Muscle of arm (tissue), 1 donor: ENCODE measurements at regions not wholly inside any gene's neighbourhood (a gene's known extent, or its start where the extent isn't known, plus 50 kb on each side); places are given as distances from the start of the nearest gene placed in this dataset.

ENCODE experiments used
- DNase-seq: peaks from one replicate; pipeline ENCODE4 v3.0.0-alpha.2; 2013

DNA sequence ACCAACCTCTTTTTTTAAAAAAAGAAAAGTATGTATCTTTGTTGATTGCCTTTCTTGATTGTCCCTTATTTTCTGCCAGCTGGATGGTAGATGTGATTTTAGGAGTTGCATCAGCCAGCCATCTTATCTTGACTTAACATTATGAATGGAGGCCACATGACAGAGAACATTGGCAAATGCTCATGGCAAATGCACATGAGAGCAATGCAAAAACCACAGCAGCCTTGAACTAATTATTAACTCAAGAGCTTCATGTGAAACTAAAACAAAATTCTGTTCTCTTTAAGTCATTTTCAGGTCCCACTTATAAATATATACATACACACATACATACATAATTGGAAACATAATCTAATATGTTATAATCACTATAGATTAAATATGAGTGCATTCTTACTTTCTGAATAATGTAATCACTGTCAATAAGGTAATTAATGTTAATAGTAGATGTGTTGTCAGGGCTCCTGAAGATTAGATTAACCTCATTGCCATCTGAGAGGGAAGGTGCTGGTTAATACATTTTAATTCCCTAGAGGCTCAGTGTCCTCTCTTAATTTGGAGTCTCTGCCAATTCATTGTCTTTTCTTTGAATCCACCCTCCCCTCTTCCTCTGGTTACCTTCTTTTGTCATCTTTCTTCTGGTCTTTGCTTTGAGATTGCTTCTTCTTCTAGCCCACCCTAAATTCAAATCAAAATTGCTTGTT lies 962.2 kb downstream of the ADGRL2 start:
- no peak for DNase-seq

DNA sequence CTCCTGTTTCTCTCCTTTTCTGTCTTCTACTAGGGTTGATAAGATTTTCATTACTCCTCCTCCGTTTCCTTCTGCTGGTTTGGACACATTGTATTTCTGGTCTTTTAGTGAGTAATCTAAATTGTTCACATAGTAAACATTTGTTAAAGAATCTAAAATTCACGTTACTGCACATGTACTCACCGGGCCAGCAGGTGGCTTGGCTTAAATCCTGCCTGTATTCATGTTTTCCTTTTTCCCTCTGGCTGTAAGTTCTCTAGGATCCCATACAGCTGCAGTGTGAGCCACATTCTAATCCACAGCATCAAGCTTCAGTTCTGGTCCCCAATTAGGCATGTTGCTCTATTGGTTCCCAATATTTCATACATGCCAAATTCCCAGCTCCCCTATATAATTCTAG lies 958.3 kb downstream of the ADGRL2 start:
- no peak for DNase-seq

DNA sequence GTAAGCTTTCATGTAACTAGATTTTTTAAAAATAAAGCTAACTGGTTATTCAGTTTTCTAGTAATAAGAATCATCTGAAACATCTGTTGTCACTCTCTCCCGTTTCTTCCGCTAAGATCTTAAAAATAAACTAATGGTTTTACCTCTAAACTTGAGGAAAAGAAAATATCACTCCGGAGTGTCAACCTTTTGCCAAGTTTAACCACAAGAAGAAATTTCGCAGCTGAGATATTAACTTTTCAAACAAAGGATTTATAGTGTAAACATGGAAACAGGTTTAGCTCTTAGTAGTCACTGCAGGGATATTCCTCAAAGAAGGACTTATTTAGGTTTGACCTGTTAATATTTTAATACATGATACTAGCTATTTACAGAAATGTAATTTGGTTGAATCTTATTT lies 954.9 kb downstream of the ADGRL2 start:
- no peak for DNase-seq

DNA sequence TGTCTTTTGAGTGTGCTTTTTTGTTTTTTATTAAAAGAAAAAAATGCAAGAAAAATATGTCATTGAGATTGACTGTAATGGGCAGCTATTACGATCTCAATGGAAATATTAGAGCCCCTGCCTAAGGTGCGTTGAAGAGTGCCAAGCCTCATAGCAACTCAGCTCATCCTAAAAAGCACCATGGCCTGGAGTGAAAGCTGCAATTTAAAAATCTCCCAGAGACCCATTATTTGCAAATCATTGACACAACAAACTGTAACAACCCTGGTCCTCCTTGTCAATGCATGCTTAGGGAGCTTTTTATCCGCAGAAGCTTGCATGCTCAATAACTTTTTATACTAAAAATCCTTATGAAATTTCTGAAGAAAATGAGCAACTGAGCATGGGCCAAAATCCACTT lies 954.5 kb downstream of the ADGRL2 start:
- no peak for DNase-seq

DNA sequence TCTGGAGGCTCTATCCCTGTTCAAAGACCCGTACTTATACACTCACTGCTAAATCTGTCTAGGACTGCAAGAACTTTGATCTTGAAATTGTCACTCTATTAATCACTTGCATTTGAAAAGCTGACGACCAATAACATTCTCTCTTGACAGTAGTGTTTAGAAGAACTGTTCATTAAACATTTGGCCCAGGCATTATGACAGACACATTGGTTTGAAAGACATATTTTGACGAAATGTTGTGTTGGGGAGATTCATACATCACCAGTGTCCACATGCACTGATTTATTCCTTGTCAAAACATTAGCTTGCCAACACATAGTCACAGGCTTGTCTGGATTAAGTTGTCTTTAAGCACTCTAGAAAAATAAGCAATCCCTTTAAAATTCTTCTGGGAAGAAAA lies 951.3 kb downstream of the ADGRL2 start:
- no peak for DNase-seq

DNA sequence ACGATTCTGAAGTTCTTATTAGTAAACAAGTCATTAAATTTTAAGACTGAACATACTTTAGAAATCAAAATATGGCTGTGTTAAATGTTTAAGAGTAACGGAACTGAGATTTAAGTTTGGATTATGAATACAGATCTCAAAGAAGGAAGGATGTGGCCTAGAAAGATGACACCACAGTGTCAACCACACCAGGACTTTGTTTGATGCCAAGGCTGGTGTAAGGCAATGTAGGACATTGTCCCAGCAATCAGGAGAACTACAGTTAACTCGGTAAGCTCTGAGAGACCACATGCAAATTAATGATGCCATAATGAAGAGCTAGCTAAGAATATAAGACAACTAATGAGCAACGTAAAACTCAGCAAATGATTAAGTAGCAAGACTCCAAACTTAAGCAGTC lies 932.9 kb downstream of the ADGRL2 start:
- no peak for DNase-seq

DNA sequence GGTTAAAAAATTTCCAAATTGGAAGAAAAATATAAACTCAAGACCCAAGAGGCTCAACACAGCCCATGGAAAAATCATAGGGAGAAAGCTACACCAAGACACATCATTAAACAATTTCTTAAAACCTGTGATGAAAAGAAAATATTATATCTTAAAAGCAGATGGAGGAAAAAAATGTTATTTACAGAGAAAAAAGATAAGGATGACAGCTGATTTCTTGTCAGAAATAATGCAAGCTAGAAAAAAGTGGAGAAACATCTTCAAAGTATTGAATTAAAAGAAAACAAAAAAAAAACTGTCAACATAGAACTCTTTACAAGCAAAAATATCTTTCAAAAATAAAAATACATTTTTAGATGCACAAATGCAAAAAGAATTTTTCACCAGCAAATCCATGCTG lies 930.5 kb downstream of the ADGRL2 start:
- DNase-seq = no peak

DNA sequence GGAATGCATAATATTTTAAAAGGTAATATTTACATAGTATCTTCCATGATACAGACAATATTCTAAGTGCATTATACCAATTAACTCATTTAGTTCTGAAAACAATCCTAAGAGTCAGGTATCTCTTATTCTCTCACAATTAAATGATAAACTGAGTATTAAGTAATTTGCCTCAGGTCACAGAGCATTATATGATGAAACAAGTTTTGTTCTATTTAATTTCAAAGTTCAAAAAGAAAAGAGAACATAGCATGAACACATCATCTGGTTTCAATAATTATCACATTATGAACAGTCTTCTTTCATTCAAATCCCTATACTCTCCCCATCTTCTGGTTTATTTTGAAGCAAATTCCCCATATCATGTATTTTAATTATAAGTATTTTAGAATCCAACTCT lies 927.5 kb downstream of the ADGRL2 start:
- DNase-seq = no peak

DNA sequence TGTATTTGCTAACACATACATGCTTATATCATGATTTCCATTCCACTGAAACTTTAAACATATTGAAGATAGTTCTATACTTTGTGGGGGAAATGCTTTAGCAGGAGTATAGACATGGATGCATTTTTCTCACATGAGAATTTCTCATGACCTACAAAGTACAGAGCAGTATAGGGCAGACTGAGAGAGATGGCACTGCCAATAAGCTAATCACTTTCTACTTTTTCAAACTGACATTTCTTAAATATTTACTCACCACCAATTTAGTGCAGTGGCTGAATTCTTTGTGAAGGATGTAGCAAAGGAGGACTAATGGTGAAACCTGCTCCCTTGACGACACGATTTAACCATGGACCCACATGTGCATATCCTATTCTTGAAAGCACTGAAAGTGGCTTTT lies 923.5 kb downstream of the ADGRL2 start:
- no peak for DNase-seq

DNA sequence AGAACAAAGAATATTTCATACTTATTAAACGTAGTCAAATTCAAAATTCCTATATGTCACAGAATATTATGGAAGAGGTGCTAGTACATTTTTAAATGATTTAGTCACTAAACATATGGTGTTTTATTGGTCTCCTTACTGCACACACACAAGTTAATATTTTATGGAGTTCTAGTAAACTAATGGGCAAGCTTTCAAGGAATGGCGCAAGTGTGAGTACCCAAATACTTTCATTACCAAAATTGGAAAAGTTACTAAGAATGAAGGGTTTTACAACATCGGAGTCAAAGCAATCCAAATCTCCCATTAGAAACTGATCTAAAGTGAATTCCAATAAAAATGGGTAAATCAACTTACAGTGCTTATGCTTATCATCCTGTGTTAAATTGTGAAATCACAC lies 921.9 kb downstream of the ADGRL2 start:
- no peak for DNase-seq

DNA sequence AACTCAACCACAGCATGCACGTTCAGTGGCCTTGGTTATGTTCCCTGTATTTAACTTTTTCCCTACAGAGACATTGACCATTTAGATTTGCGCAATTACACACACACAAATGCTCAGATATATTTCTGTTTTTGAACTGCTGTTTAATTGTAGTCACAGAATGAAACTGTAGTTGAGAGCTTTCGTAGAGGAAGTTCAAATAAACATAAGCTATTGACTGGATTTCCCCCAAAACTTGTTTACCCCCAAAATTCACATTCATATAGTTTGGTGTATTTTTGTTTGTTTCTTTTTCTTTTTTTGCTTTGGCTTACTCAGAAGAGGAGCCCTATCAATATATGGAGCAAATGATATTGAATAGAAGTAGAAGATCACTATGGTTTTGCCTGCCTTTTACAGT lies 921.0 kb downstream of the ADGRL2 start:
- no peak for DNase-seq

DNA sequence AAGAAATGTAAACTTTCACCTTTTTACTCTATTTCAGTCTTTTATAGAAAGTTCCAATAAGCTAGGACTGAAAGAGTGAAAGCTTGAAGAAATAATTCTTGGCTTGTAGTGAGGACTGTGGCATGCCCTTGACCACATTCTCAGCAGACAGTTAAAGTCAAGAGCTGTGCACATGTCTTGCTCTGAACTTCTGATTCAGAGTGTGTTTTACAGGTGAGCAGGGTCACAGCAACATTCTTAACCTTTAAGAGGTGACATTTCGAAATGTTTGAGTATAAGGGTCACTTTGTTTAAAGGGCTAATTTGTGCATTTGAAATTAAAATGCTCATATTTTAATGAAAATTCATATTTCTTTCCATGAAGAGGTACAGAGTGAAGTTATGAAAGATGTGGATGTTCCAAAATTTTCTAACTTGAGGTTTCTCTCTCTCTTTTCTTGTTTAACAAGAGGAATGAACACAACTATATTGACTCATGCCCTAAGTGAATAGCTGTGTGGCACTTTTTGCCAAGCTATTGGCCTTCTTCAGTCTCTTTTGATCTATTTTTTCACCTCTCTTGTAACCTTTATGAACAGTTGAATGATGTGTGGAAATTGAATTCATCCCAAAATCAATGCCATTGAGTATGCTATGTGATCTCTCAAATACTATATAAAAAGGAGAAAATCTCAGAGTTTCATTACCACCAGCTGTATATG lies 918.1 kb downstream of the ADGRL2 start:
- DNase-seq = no peak

DNA sequence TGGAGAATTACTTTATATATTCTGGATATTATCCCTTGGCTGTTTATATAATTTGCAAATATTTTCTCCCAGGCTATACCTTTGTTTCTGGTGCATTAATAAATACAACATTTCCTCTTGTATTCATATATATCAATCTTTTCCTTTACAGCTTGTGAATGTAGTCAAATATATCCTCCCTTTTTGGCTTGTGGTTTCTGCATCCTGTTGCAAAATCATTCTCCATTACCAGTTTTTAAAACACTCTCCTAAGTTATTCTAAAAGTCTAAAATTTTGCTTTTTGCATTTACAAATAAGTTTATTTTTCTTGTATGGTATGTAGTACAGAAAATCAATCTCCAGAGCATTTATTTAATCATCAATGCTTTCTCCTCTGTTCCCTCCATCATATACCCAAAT lies 909.4 kb downstream of the ADGRL2 start:
- DNase-seq = no peak

DNA sequence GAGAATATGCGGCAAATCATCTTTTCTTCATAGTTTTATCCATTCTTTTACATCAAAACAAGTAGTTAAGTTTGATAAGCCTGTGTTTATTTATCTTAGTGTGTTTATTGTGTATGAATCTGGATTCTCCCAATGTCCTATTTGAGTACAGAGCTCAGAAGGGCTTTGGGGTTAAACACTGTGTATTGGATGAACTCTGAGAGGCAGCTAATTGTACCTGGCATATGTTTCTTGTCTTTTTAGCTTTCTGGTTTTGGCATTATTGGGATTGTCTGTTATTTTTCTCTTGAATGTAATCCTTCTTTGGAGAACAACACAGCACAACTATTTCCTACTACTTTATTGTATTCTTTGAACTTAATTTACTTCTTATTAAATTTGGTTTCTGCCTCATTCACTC lies 906.9 kb downstream of the ADGRL2 start:
- DNase-seq = no peak

DNA sequence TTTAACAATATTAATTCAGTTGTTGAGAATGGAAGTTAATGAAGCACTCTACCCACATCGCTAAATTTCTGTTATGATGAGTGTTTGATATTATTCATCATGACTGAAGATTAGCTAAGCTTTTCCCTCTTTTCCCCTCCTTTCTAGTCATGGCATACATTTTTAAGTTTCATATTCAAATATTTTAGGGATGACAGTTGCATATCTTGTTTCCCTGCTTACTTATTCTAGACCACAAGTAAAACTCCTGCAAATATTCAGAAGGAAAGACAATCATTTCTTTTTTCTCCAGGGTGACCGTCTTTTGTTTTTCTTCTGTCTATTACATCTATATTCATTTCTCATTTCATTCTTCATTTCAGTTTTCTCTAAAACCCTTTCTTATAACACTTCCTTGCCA lies 906.0 kb downstream of the ADGRL2 start:
- DNase-seq = no peak

DNA sequence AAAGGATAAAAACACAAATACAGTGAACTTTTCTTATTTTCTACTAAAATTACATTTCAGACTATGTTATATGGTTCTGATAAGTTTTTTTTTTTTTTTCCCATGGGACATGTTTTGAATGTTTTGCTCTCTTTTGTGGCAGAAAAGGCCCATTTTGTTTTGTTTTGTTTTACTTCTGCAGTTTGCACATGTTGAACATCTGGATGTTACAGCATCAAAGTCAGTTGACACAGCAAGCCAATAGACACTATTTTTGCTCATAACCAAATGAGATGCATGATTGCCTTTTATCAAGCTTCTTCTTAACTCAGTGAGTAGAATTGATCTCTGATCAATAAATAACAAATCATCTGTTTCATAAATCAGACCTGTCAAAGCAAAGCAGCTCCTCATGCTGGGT lies 904.2 kb downstream of the ADGRL2 start:
- no peak for DNase-seq

DNA sequence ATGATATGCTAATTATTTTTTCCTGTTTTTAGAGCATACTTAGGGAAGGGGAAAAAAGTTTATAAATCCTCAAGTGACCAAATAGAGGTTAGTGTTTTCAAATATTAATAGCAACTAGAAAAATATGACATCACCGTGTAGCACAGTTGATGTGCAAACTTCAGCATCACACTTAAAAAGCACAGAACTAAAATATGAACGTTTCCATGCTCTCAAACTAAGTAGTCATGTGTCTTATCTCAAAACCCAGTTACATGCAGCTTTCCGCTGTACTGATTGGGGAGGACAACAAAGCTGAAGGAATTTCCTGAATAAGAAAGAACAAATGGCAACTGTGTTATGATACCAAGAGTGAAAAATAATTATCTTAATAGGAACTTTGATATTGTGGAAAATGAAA lies 903.7 kb downstream of the ADGRL2 start:
- no peak for DNase-seq

DNA sequence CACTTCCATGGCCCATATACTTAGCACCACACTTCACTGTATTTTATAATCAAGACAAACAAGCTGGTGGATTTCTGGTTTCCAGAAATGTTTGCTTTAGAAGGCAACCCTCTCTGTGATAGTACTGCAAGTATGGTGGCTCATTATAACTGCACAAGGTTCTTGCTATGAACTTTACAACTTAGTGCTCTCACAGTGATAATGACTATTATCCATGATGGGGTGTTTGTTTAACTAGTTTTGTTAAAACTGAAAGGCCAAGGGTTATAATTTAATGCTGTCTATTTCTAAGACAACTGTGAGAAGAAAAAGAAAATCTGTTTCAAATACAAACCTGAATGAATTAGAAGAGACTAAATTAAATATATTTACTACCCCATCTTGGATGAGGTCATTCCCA lies 903.2 kb downstream of the ADGRL2 start:
- DNase-seq = no peak

DNA sequence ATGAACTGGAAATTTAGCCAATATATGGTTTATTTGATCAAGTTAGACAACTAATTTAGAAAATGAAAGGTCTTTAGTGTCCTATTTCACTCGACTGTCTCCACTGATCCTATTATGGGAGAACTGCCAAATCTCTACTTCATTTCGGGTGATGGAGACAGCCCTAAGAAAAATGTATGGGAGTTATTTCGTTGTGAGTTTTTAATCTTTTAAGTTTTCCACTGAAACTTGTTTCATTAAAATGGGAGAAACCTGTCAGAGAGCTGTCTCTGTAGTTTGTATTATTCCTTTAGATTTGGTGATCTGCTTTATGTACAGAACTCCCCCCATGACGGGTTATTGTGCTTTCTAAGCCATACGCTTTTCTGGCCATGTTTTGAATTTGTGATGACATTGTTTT lies 899.7 kb downstream of the ADGRL2 start:
- DNase-seq = no peak

DNA sequence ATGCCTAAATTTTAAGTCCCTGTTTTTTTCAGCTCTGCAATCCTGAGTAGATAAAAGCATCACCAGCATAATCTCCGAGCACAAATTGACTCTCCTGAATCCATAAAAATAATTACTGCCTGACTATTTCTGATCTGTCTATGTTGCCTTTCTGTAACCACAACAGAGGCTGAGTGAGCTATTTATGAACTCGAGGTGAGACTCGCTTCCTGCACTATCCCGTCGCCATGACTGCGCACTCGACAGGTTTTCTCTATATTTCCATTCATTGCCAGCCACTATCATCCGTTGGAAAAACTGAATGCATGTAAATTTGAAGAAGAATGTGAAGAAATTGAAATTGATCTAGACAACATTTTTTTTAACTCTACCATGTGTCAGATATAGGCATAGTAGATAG lies 897.2 kb downstream of the ADGRL2 start:
- DNase-seq = no peak

DNA sequence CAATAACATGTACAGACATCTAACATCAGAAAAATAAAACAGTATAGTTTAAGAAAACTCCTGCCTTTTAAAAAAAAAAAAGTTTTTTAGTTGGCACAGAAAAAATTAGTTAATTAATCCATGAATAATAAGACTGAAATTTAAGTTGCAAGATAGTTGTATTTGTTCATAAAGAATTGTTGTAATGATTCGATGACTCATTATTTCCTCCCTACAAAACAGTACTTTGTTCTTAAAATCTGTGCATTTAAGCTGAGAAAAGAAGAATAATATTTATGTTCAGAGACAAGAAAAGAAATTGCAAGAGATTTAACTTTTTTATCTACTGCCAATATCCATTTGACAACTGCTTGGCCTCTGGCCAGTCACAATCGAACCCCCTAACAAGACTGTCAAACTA lies 894.7 kb downstream of the ADGRL2 start:
- no peak for DNase-seq

DNA sequence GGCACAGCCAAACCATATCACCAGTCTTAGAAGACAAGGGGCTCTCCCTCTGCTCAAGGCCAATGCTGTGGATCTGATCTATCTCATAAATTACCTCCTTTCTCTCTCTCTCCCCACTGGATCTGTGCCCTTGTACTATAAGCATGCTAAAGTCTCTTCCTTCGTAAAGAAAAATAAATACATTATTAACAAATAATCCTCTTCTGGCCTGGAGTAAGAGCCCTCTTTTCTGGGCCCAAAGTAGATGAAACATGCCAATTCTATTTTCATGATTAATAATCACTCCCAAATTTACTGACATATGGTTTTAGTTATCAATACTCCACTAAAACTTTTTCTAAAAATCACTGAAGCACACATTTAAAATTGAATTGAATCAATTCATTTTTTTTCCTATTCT lies 889.7 kb downstream of the ADGRL2 start:
- DNase-seq = no peak

DNA sequence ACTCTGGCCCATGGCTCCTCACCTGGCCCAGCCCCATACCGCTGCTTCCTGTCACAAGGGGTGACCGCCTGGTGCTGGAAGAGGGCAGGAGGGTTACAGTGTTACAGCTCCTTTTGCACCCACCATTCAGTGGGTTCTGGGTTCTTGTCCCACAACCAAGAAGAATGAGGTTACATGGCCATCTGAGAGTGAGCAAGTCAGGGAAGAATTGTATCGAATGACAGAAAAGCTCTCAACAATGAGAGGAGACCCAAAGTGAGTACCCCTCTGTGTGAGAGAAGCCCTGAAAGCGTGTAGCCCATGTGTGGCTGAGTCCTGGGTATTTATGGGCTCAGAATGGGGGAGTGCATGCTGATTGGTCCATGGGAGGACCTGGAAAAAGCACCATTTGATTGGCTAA lies 888.5 kb downstream of the ADGRL2 start:
- no peak for DNase-seq

DNA sequence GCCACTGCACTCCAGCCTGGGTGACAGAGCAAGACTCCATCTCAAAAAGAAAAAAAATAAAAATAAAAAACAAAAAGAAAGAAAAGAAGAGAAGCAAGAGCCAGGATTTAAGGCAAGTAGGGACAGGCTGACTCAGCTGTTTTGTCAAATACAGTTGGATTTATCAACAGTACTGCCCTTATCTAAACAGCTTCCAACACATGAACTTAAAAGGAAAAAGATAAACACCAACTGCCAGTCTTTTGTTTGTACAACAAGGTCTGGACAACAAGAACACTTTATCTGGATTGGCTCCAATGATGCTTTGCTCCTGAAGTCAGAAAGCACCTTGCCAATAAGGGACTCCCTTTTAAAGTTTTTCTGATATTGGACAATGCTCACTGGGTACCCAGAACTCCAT lies 886.0 kb downstream of the ADGRL2 start:
- DNase-seq = no peak
